Endodermal cell (in vitro differentiated cells): ENCODE measurements at regions not wholly inside any gene's neighbourhood (a gene's known extent, or its start where the extent isn't known, plus 50 kb on each side); places are given as distances from the start of the nearest gene placed in this dataset.

Experiments used
- DNase-seq: peaks from one replicate; pipeline ENCODE4 v3.0.0-alpha.2; 2017
- H3K27ac ChIP-seq: 2 replicates; pipeline ENCODE4 v1.5.1; 2013; ENCODE audit warnings: mild to moderate bottlenecking, low read depth, low read length, moderate library complexity
- H3K27me3 ChIP-seq: 2 replicates; pipeline ENCODE4 v1.6.1; 2013; ENCODE audit warnings: mild to moderate bottlenecking, low read length, moderate library complexity; ENCODE audit not compliant: insufficient read depth, control insufficient read depth, poor library complexity, severe bottlenecking
- H3K36me3 ChIP-seq: 2 replicates; pipeline ENCODE4 v1.7.0; 2013; ENCODE audit warnings: mild to moderate bottlenecking, low read length, moderate library complexity; ENCODE audit not compliant: control insufficient read depth, insufficient read depth
- H3K4me1 ChIP-seq: one replicate; pipeline ENCODE4 v1.7.0; 2013; ENCODE audit warnings: low read length; ENCODE audit not compliant: control insufficient read depth, insufficient read depth
- H3K4me3 ChIP-seq: 2 replicates; pipeline ENCODE4 v1.5.1; 2013; ENCODE audit warnings: mild to moderate bottlenecking, low read length, moderate library complexity
- H3K9ac ChIP-seq: 2 replicates; pipeline ENCODE4 v1.6.1; 2013; ENCODE audit warnings: mild to moderate bottlenecking, low read length, moderate library complexity; ENCODE audit not compliant: poor library complexity, severe bottlenecking; ENCODE audit errors: extremely low read depth
- H3K9me3 ChIP-seq: 2 replicates; pipeline ENCODE4 v1.6.1; 2013; ENCODE audit warnings: mild to moderate bottlenecking, low read length, moderate library complexity; ENCODE audit not compliant: control insufficient read depth
- H3K27ac Mint-ChIP-seq: 2 replicates; pipeline ENCODE4 v1.8.0; 2020; ENCODE audit warnings: mixed read lengths
- H3K27me3 Mint-ChIP-seq: 2 replicates; pipeline ENCODE4 v1.8.0; 2021; ENCODE audit warnings: mild to moderate bottlenecking, mixed read lengths; ENCODE audit not compliant: insufficient read depth
- H3K36me3 Mint-ChIP-seq: 2 replicates; pipeline ENCODE4 v1.8.0; 2020; ENCODE audit warnings: low read depth, mixed read lengths
- H3K4me1 Mint-ChIP-seq: 2 replicates; pipeline ENCODE4 v1.8.0; 2020; ENCODE audit warnings: mixed read lengths
- H3K4me3 Mint-ChIP-seq: 2 replicates; pipeline ENCODE4 v1.8.0; 2020; ENCODE audit warnings: mild to moderate bottlenecking, moderate library complexity, mixed read lengths
- H3K9me3 Mint-ChIP-seq: 2 replicates; pipeline ENCODE4 v1.8.0; 2020; ENCODE audit warnings: mild to moderate bottlenecking, mixed read lengths
- WGBS, 2 experiments: methylation state at CpG; one replicate each; pipeline versions ENCODE4 v1.1.5 to v1.1.7; 2013; ENCODE audit warnings: missing lambda C conversion rate in 2 of 2, mixed read lengths in 1 of 2; ENCODE audit not compliant: insufficient coverage in 1 of 2, insufficient read length in 1 of 2; 5-methylcytosine and 5-hydroxymethylcytosine counted together
- TF ChIP-seq, protein P1 (sequence below): fragments of 200-600 bp; sonication (generic); conservative IDR thresholded peaks from 2 replicates; pipeline ENCODE4 v1.5.0; 2021; ENCODE audit warnings: antibody characterized with exemption, mild to moderate bottlenecking

DNA sequence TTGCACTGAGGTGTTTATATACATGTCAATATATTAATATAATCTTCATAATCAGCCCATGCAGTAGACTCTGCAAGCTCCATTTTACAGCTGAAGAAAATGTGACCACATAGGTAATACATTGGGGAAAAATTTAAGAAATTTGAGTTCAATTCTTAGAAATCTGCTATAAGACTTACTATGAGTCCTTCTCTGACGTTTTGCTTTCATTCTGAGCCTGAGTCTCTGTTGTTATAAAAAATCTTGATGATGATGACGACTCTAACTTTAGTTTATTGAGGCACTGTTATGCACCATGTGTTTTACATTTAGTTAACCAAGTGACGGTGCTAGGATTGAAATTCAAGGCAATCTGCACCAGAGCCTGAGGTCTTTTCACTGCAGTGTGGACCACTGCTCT is 370.3 kb upstream of the PPP1R2C start:
- 97% methylated on average over 3 of the region's 3 CpGs; no CpG with 5 or more reads in 1 of the 2 experiments for WGBS, 2 experiments

DNA sequence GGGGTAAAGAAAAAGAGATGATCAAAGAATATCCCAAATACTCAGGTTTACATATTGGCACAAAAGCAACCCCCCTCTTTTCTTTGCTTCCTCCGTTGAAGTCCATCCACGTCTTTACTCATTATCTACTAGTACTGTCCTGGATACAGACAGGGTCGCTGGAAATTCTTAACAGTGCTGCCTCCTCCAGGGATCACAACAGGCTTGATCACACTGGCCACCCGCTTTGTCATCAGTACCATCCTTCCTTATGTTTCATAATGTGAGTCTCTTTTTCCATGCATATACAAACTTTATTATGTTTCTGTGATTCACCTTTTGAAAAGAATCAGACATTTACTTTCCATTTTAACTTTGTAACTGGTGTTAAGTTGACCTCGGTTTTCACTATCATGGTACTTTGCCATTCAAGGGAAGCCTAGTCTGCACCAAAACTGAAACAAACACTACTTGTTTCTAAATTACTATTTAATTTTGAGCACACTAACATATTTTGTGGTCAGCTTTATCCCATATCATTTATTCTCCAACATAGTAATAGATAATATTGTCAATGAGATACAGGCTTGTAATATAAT is 387.5 kb upstream of the PPP1R2C start:
- Histone ChIP-seq H3K4me1 (no peaks in the 10 kb centered on the region), H3K9ac (no peak overlapping the region), H3K27ac (no peak overlapping the region), H3K9me3 (peaks cover 11% of the 10 kb centered on the region), H3K36me3 (no peaks in the 10 kb centered on the region), H3K27me3 (no peaks in the 10 kb centered on the region), H3K4me3 (no peak overlapping the region)
- TF ChIP-seq, protein P1, sequence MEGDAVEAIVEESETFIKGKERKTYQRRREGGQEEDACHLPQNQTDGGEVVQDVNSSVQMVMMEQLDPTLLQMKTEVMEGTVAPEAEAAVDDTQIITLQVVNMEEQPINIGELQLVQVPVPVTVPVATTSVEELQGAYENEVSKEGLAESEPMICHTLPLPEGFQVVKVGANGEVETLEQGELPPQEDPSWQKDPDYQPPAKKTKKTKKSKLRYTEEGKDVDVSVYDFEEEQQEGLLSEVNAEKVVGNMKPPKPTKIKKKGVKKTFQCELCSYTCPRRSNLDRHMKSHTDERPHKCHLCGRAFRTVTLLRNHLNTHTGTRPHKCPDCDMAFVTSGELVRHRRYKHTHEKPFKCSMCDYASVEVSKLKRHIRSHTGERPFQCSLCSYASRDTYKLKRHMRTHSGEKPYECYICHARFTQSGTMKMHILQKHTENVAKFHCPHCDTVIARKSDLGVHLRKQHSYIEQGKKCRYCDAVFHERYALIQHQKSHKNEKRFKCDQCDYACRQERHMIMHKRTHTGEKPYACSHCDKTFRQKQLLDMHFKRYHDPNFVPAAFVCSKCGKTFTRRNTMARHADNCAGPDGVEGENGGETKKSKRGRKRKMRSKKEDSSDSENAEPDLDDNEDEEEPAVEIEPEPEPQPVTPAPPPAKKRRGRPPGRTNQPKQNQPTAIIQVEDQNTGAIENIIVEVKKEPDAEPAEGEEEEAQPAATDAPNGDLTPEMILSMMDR, result no peak
- H3K4me3 Mint-ChIP-seq, result no peak overlapping the region
- no peak overlapping the region for H3K27ac Mint-ChIP-seq
- no peak for DNase-seq
- peaks cover 2% of the 10 kb centered on the region for H3K36me3 Mint-ChIP-seq
- WGBS, 2 experiments, result 90 to 100% methylated on average over 1 to 5 of the region's 5 CpGs
- no peaks in the 10 kb centered on the region for H3K27me3 Mint-ChIP-seq
- H3K9me3 Mint-ChIP-seq, result peaks cover 24% of the 10 kb centered on the region
- H3K4me1 Mint-ChIP-seq, result no peaks in the 10 kb centered on the region

More for the DNA sequence above, 370.3 kb upstream of the PPP1R2C start:
- Mint-ChIP-seq H3K27me3 (no peaks in the 10 kb centered on the region), H3K4me3 (no peak overlapping the region), H3K9me3 (peaks cover 5% of the 10 kb centered on the region), H3K27ac (no peak overlapping the region), H3K36me3 (no peaks in the 10 kb centered on the region), H3K4me1 (peaks cover 3% of the 10 kb centered on the region)
- H3K27ac ChIP-seq, result no peak overlapping the region
- H3K4me1 ChIP-seq, result no peaks in the 10 kb centered on the region
- no peak overlapping the region for H3K9ac ChIP-seq
- DNase-seq, result no peak
- no peaks in the 10 kb centered on the region for H3K36me3 ChIP-seq
- TF ChIP-seq, protein P1, result no peak
- no peak overlapping the region for H3K4me3 ChIP-seq
- no peaks in the 10 kb centered on the region for H3K27me3 ChIP-seq
- H3K9me3 ChIP-seq, result no peaks in the 10 kb centered on the region

DNA sequence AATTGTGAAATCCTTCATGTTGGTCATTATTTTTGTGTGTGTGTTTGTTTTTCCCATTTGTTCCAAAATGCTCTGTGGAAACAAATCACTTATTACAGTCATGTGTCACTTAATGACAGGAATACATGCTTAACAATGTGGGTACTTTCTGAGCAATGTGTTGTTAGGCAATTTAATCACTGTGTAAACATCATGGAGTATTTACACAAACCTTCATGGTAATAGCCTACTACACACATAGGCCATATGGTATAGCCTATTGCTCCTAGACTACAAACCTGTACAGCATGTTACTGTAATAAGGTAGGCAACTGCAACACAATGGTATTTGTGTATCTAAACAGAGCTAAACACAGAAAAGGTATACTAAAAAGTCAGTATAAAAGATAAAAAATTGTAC is 388.9 kb upstream of the PPP1R2C start:
- Histone ChIP-seq H3K36me3 (no peaks in the 10 kb centered on the region), H3K9me3 (peaks cover 11% of the 10 kb centered on the region), H3K27me3 (no peaks in the 10 kb centered on the region), H3K4me3 (no peak overlapping the region), H3K9ac (no peak overlapping the region), H3K4me1 (no peaks in the 10 kb centered on the region), H3K27ac (no peak overlapping the region)
- Mint-ChIP-seq H3K36me3 (no peaks in the 10 kb centered on the region), H3K9me3 (peaks cover 17% of the 10 kb centered on the region), H3K27me3 (no peaks in the 10 kb centered on the region), H3K27ac (no peak overlapping the region), H3K4me3 (no peak overlapping the region), H3K4me1 (no peaks in the 10 kb centered on the region)
- no peak for DNase-seq
- TF ChIP-seq, protein P1, result no peak
